GM19463 (cell line): ENCODE measurements at regions not wholly inside any gene's neighbourhood (a gene's known extent, or its start where the extent isn't known, plus 50 kb on each side); places are given as distances from the start of the nearest gene placed in this dataset.

ENCODE experiments used
- ATAC-seq: cut with Tn5 transposase; IDR thresholded peaks from one replicate; pipeline ENCODE4 v1.9.1; 2021; ENCODE audit warnings: mild to moderate bottlenecking, moderate library complexity; ENCODE audit not compliant: unreplicated experiment

- ATAC-seq: peak; percentile 76
These were observed 584.0 kb upstream of the GHITM start for GRCh38 chr10:83555264-83555663.

- ATAC-seq: no peak
These were observed 576.9 kb upstream of the GHITM start for GRCh38 chr10:83562381-83562780.

GRCh38 chr10:83564889-83565588 is 574.3 kb upstream of the GHITM start:
- no peak for ATAC-seq

- ATAC-seq: no peak
These were observed 567.3 kb upstream of the GHITM start for GRCh38 chr10:83572036-83572435.

GRCh38 chr10:83574770-83575169 is 564.5 kb upstream of the GHITM start:
- no peak for ATAC-seq

- no peak for ATAC-seq
These were observed 561.9 kb upstream of the GHITM start for GRCh38 chr10:83577421-83577820.

GRCh38 chr10:83580373-83581012 is 558.8 kb upstream of the GHITM start:
- ATAC-seq: no peak

GRCh38 chr10:83582407-83583095 is 556.8 kb upstream of the GHITM start:
- ATAC-seq: no peak

- no peak for ATAC-seq
These were observed 553.6 kb upstream of the GHITM start for GRCh38 chr10:83585686-83586085.

GRCh38 chr10:83592337-83592935 is 546.9 kb upstream of the GHITM start:
- no peak for ATAC-seq

GRCh38 chr10:83603708-83604107 is 535.6 kb upstream of the GHITM start:
- ATAC-seq: peak; percentile 98

GRCh38 chr10:83605783-83606630 is 533.3 kb upstream of the GHITM start:
- no peak for ATAC-seq

GRCh38 chr10:83607959-83608745 is 531.2 kb upstream of the GHITM start:
- no peak for ATAC-seq

- no peak for ATAC-seq
These were observed 527.3 kb upstream of the GHITM start for GRCh38 chr10:83612050-83612449.

GRCh38 chr10:83612746-83613145 is 526.6 kb upstream of the GHITM start:
- no peak for ATAC-seq

GRCh38 chr10:83617172-83617571 is 522.1 kb upstream of the GHITM start:
- no peak for ATAC-seq

GRCh38 chr10:83617692-83618545 is 521.4 kb upstream of the GHITM start:
- no peak for ATAC-seq

- no peak for ATAC-seq
These were observed 513.4 kb upstream of the GHITM start for GRCh38 chr10:83625831-83626360.

- no peak for ATAC-seq
These were observed 506.6 kb upstream of the GHITM start for GRCh38 chr10:83632701-83633100.
